HEK293T (cell line): ENCODE measurements at regions not wholly inside any gene's neighbourhood (a gene's known extent, or its start where the extent isn't known, plus 50 kb on each side); places are given as distances from the start of the nearest gene placed in this dataset.

Experiments used
- CTCF ChIA-PET: fragments of 350-600 bp; formaldehyde crosslinking; extraction: SDS; loops from one replicate; lab custom pipeline; 2021; ENCODE audit warnings: antibody characterized with exemption, inconsistent platforms; lab: Yijun Ruan, JAX
- POLR2A ChIA-PET: fragments of 350-600 bp; formaldehyde crosslinking; extraction: SDS; loops from one replicate; lab custom pipeline; 2020; ENCODE audit warnings: antibody characterized with exemption, inconsistent platforms; lab: Yijun Ruan, JAX
- DNase-seq: peaks from one replicate; pipeline ENCODE4 v3.0.0; 2012; ENCODE audit warnings: mixed read lengths; ENCODE audit errors: extremely low spot score
- ARNT ChIP-seq: fragments of 450-650 bp; IDR thresholded peaks from 2 replicates; pipeline ENCODE4 v1.6.1; 2017; ENCODE audit warnings: mild to moderate bottlenecking
- BHLHE40 ChIP-seq: fragments of 450-650 bp; IDR thresholded peaks from 2 replicates; pipeline ENCODE4 v1.6.1; 2016; ENCODE audit warnings: mild to moderate bottlenecking, moderate library complexity, borderline replicate concordance
- CTBP1 ChIP-seq: fragments of 450-650 bp; IDR thresholded peaks from 2 replicates; pipeline ENCODE4 v1.6.1; 2016; ENCODE audit warnings: borderline replicate concordance
- ELF4 ChIP-seq: fragments of 450-650 bp; IDR thresholded peaks from 2 replicates; pipeline ENCODE4 v1.6.1; 2017; ENCODE audit warnings: antibody characterized with exemption
- FOXA1 ChIP-seq: fragments of 450-650 bp; IDR thresholded peaks from 2 replicates; pipeline ENCODE4 v1.6.1; 2016; ENCODE audit warnings: mild to moderate bottlenecking
- FOXK2 ChIP-seq: fragments of 450-650 bp; IDR thresholded peaks from 2 replicates; pipeline ENCODE4 v1.6.1; 2016; ENCODE audit warnings: mild to moderate bottlenecking
- FOXM1 ChIP-seq: fragments of 450-650 bp; IDR thresholded peaks from 2 replicates; pipeline ENCODE4 v1.6.1; 2017; ENCODE audit warnings: mild to moderate bottlenecking, borderline replicate concordance
- HDGF ChIP-seq: fragments of 450-650 bp; IDR thresholded peaks from 2 replicates; pipeline ENCODE4 v1.6.1; 2017; ENCODE audit warnings: antibody characterized with exemption, borderline replicate concordance
- L3MBTL2 ChIP-seq: fragments of 450-650 bp; conservative IDR thresholded peaks from 2 replicates; pipeline ENCODE4 v1.6.1; 2016; ENCODE audit warnings: mild to moderate bottlenecking
- LEF1 ChIP-seq: fragments of 450-650 bp; IDR thresholded peaks from 2 replicates; pipeline ENCODE4 v1.6.1; 2017; ENCODE audit warnings: mild to moderate bottlenecking, borderline replicate concordance
- NFRKB ChIP-seq: fragments of 450-650 bp; IDR thresholded peaks from 2 replicates; pipeline ENCODE4 v1.6.1; 2016; ENCODE audit warnings: mild to moderate bottlenecking, moderate library complexity
- PKNOX1 ChIP-seq: fragments of 450-650 bp; IDR thresholded peaks from 2 replicates; pipeline ENCODE4 v1.6.1; 2016
- SP1 ChIP-seq: fragments of 450-650 bp; IDR thresholded peaks from 2 replicates; pipeline ENCODE4 v1.6.1; 2017
- SUZ12 ChIP-seq: fragments of 450-650 bp; IDR thresholded peaks from 2 replicates; pipeline ENCODE4 v1.6.1; 2016; ENCODE audit warnings: mild to moderate bottlenecking
- TARDBP ChIP-seq: fragments of 450-650 bp; IDR thresholded peaks from 2 replicates; pipeline ENCODE4 v1.6.1; 2016
- ZNF384 ChIP-seq: fragments of 450-650 bp; IDR thresholded peaks from 2 replicates; pipeline ENCODE4 v1.6.1; 2016

GRCh38 chr17:70370816-70371215 lies 201.5 kb downstream of the KCNJ2 start:
- ChIA-PET POLR2A (no interaction called here), CTCF (no interaction called here)
- no peak for TF ChIP-seq CTBP1
- no peak for TF ChIP-seq ZNF384
- TF ChIP-seq TARDBP, result no peak
- no peak for DNase-seq

- ChIA-PET CTCF (no interaction called here), POLR2A (no interaction called here)
- TF ChIP-seq BHLHE40, result no peak
- no peak for TF ChIP-seq FOXA1
- DNase-seq, result no peak
Measured at GRCh38 chr17:70373369-70373768, 204.0 kb downstream of the KCNJ2 start.

DNA sequence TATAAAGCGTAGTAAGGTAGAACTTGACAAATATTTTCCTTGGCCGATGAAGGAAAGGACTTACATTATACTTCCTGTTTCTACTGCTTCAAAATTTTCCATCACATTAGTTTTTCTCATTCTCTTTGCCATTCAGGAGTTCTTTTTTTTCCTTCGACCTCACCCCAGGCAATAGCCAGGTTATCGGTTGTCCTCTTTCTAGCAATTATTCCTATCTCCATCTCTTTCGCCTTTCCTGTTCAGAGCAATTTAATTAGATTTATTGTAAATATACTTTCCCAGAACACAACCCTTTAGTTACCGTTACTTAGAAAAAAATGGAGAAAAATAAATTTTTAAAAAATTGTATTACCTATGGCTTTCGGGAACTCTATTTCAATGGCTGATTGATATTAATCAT lies 205.2 kb downstream of the KCNJ2 start:
- no peak for DNase-seq
- CTCF ChIA-PET, result no interaction called here
- TF ChIP-seq ARNT (no peak), FOXA1 (no peak), LEF1 (no peak), PKNOX1 (no peak), NFRKB (no peak), SP1 (no peak), FOXM1 (no peak), L3MBTL2 (no peak), TARDBP (no peak), BHLHE40 (no peak), FOXK2 (no peak), HDGF (no peak), ZNF384 (no peak), CTBP1 (no peak)
- POLR2A ChIA-PET, result no interaction called here

DNA sequence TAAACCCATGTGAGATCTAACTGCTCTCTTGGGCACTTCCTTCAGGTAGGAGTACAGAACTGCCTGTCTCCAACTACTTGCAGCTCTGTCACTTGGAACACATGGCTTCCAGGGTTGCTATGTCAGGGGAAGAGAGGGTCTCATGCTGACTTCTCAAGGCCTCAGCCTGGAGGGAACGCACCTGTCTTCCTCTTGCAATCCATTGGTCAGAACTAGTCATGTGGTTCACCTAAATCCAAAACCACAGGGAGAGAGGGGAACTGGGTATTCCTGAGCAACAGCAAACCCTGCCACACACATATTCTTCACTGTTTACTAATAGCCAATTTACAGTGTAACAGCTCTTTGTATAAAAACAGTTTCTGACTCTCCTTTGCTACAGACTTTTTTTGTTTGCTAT lies 206.1 kb downstream of the KCNJ2 start:
- no peak for DNase-seq
- ChIA-PET CTCF (no interaction called here), POLR2A (no interaction called here)
- TF ChIP-seq SUZ12 (no peak), ELF4 (no peak)

- no peak for DNase-seq
- TF ChIP-seq ZNF384 (no peak), FOXA1 (no peak), FOXM1 (no peak), BHLHE40 (no peak), ARNT (no peak), CTBP1 (no peak), PKNOX1 (no peak), FOXK2 (no peak), L3MBTL2 (no peak), SP1 (no peak), LEF1 (no peak), NFRKB (no peak), ELF4 (no peak)
- ChIA-PET POLR2A (no interaction called here), CTCF (no interaction called here)
Measured at GRCh38 chr17:70375813-70376770, 206.8 kb downstream of the KCNJ2 start.

GRCh38 chr17:70377654-70378053 lies 208.3 kb downstream of the KCNJ2 start:
- ChIA-PET CTCF (no interaction called here), POLR2A (no interaction called here)
- TF ChIP-seq ZNF384 (no peak), FOXM1 (no peak), FOXA1 (no peak), CTBP1 (no peak), L3MBTL2 (no peak), NFRKB (no peak), ELF4 (no peak), SUZ12 (no peak)
- DNase-seq, result no peak

GRCh38 chr17:70378076-70378475 lies 208.7 kb downstream of the KCNJ2 start:
- ChIA-PET CTCF (no interaction called here), POLR2A (no interaction called here)
- TF ChIP-seq BHLHE40 (no peak), FOXA1 (no peak), PKNOX1 (no peak), TARDBP (no peak), FOXM1 (no peak), SP1 (no peak), L3MBTL2 (no peak), ELF4 (no peak), FOXK2 (no peak), ZNF384 (no peak), NFRKB (no peak), SUZ12 (no peak), CTBP1 (no peak), HDGF (no peak)
- DNase-seq, result no peak
